Panc1 (cell line): ENCODE measurements at regions not wholly inside any gene's neighbourhood (a gene's known extent, or its start where the extent isn't known, plus 50 kb on each side); places are given as distances from the start of the nearest gene placed in this dataset.

Source experiments
- CTCF ChIP-seq: fragments of 450-650 bp; IDR thresholded peaks from 2 replicates; pipeline ENCODE4 v1.5.1; 2017; ENCODE audit warnings: mild to moderate bottlenecking
- POLR2AphosphoS5 ChIP-seq: IDR thresholded peaks from 2 replicates; pipeline ENCODE4 v1.6.1; 2012; ENCODE audit warnings: mild to moderate bottlenecking, low read depth, low read length, moderate library complexity
- REST ChIP-seq, 2 experiments: IDR thresholded peaks; 2 replicates each; pipeline ENCODE4 v1.6.1; 2011 to 2012; ENCODE audit warnings: low read depth in 2 of 2, control low read depth in 1 of 2, low read length in 1 of 2, mild to moderate bottlenecking in 1 of 2, moderate library complexity in 1 of 2; ENCODE audit not compliant: insufficient read depth in 1 of 2
- SIN3A ChIP-seq: IDR thresholded peaks from 2 replicates; pipeline ENCODE4 v1.6.1; 2012; ENCODE audit warnings: low read depth, mild to moderate bottlenecking, low read length, moderate library complexity, borderline replicate concordance; ENCODE audit not compliant: insufficient read depth
- TCF7L2 ChIP-seq: IDR thresholded peaks from 2 replicates; pipeline ENCODE4 v1.6.1; 2011; ENCODE audit warnings: mild to moderate bottlenecking, low read depth, low read length, inconsistent platforms

- TF ChIP-seq POLR2AphosphoS5 (no peak), CTCF (no peak), REST (IDR thresholded peaks at IDR 0.05; ENCODE audit: insufficient read depth in 1 of 2, low read depth in 2 of 2, low read length in 1 of 2) (no peak), SIN3A (no peak), TCF7L2 (no peak)
These were observed 296.3 kb downstream of the LRFN2 start for GRCh38 chr6:40290816-40291215.
